GM19023 (cell line): ENCODE measurements at regions not wholly inside any gene's neighbourhood (a gene's known extent, or its start where the extent isn't known, plus 50 kb on each side); places are given as distances from the start of the nearest gene placed in this dataset.
"Not testable (repeated sequence)": the region's sequence is repeated elsewhere in the genome, so short reads cannot be mapped to it uniquely, and the experiment has no call there.

Experiments
- ATAC-seq: cut with Tn5 transposase; IDR thresholded peaks from one replicate; pipeline ENCODE4 v1.9.1; 2021; ENCODE audit warnings: mild to moderate bottlenecking, moderate library complexity; ENCODE audit not compliant: unreplicated experiment

DNA sequence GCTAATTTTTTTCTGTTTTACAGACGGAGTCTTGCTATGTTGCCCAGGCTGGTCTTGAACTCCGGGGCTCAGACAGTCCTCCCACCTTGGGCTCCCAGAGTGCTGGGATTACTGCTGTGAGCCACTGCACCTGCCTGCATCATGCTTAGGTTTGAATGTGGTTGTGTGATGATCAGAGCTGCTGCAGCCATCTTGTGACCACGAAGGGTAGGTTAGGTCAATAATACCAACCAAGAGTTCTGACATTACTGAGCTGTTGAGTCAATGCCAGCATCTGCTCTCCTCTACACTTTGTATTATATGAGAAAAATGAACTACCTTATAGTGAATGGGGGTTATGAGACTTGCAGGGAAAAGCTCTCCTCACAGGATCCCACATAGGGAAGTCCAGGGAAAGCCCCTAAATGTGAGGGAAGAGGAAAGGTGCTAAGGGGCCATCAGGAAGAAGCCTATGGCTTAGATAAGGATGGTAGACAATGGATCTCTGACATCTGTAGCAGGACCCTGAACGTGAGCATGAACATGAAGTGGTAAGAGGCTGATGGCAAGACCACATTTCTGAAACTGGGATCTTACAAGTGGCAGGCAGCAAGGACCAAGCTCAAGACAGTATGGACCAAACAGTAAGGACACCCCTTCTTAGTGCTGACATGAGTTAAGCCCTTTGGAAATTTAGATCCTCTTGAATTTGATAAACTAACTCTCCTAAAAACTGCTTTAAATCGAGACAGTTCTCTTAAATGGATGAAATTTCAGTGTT is 75.7 kb upstream of the ZNF169 start:
- ATAC-seq, result no peak

DNA sequence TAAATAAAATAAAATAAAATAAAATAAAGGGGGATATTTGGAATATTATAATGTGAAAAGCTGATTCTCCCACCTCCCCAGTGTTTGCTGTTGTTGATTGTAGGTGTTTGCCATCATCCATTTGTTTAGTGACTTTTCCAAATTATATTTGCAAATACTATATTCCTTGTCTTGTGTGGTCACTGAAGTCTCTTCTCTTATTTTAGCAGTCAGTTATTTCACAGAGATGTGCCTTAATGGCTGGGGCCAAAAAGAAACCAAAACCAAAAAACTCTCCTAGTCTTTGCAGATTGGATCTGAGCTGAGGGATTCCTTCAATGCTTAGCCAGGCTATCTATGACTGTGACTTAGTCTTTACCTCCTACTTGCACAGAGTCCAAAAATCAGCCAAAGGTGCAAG is 70.9 kb upstream of the ZNF169 start:
- no peak for ATAC-seq

DNA sequence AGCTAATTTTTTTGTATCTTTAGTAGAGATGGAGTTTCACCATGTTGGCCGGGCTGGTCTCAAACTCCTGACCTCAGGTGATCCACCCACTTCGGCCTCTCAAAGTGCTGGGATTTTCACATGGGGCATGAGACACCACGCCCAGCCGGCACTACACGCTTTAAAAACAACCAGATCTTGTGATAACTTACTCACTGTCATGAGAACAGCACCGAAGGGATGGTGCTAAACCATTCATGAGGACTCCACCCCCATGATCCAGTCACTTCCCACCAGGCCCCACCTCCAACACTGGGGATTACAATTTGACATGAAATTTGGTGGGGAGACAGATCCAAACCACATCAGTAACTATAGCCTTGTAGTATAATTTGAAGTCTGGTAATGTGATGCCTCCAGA is 67.4 kb upstream of the ZNF169 start:
- ATAC-seq, result not testable (repeated sequence)

- ATAC-seq, result no peak
Observed at GRCh38 chr9:94198414-94198813, 60.7 kb upstream of the ZNF169 start.

- ATAC-seq, result no peak
Observed at GRCh38 chr9:94199776-94200175, 59.3 kb upstream of the ZNF169 start.

DNA sequence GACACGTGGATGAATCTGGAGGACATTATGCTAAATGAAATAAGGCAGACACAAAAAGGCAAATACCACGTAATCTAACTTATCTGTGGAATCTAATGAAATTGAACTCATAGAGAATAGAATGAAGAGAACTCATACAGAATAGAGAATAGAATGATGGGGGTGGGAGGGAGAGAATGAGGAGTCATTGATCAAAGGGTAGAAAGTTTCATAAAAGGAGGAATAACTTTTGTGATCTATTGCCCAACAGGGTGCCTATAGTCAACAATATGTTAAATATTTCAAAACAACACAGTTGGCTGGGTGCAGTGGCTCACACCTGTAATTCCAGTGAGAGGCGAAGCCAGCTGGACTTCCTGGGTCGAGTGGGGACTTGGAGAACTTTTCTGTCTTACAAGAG is 54.9 kb upstream of the ZNF169 start:
- no peak for ATAC-seq

DNA sequence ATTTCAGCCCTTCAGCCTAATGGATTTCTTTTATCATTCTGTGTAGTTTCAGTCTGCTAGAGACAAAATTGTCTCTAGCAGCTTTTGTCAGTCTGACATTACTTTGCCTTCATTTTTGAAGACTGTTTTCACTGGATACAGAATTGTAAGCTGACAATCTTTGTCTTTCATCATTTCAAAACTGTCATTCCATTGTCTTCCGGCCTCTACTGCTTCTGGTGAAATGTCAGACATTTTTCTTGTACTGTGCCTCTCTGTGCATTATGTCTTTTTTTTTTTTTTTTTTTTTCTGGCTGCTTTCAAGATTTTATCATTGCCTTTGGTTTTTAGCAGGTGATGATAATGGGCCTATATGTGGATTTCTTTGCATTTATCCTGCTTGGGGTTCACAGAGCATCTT is 51.3 kb upstream of the ZNF169 start:
- ATAC-seq, result no peak
